ENCODE measurements at regions not wholly inside any gene's neighbourhood (a gene's known extent, or its start where the extent isn't known, plus 50 kb on each side); places are given as distances from the start of the nearest gene placed in this dataset.

DNA sequence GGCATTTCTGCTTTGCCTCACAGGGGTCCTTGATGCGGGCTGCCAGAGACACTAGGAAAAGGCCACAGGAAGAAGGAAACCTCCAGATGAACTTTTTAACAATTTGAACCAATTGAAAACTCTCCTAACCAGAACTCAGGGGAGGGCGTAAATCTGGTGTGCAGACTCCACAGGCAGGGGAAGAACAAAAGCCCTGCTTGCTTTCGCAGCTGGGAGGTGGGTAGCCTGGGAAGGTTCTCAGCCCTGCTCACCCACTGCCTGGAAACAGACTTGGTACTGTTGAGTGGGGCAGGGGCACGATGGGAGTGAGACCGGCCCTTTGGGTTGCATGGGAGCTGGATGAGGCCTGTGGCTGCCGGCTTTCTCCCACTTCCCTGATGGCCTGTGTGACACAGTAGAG, 237.8 kb upstream of the TLE4 start:
- DNase-seq (ENCODE audit: low read depth, low spot score) = no peak
- no peaks in the 10 kb centered on the region for H3K27me3 ChIP-seq (ENCODE audit: control insufficient read depth, insufficient read depth, low read length)
- CTCF ChIA-PET = no interaction called here
- TF ChIP-seq, protein P1, sequence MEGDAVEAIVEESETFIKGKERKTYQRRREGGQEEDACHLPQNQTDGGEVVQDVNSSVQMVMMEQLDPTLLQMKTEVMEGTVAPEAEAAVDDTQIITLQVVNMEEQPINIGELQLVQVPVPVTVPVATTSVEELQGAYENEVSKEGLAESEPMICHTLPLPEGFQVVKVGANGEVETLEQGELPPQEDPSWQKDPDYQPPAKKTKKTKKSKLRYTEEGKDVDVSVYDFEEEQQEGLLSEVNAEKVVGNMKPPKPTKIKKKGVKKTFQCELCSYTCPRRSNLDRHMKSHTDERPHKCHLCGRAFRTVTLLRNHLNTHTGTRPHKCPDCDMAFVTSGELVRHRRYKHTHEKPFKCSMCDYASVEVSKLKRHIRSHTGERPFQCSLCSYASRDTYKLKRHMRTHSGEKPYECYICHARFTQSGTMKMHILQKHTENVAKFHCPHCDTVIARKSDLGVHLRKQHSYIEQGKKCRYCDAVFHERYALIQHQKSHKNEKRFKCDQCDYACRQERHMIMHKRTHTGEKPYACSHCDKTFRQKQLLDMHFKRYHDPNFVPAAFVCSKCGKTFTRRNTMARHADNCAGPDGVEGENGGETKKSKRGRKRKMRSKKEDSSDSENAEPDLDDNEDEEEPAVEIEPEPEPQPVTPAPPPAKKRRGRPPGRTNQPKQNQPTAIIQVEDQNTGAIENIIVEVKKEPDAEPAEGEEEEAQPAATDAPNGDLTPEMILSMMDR (IDR thresholded peaks at IDR 0.05; ENCODE audit: low read depth, low read length) = no peak
- H3K4me3 ChIP-seq (ENCODE audit: low read depth, low read length) = no peak overlapping the region
- peaks cover 16% of the 10 kb centered on the region for H3K9me3 ChIP-seq (ENCODE audit: control insufficient read depth, insufficient read depth, low read length)
- no peak overlapping the region for H3K27ac ChIP-seq (ENCODE audit: low read depth, low read length)
- POLR2A ChIA-PET = interaction anchor here (0.6 kb wide), 1 partner anchor 27 kb away, joined by 3 read pairs; no protein-coding TSS in a partner anchor

DNA sequence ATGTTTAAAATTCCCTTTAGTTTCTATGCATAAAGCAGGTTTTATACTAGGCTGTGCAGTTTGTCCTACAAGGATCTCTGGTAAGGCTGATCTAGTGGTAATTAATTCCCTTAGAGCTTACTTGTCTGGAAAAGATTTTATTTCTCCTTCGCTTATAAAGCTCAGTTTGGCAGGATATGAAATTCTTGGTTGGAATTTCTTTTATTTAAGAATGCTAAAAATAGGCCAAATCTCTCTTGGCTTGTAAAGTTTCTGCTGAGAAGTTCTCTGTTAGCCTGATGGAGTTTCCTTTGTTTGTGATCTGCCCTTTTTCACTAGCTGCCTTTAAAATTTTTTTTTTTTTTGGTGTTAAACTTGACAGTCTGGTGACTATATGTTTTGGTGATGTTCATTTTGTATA, 237.1 kb upstream of the TLE4 start:
- H3K4me3 ChIP-seq (ENCODE audit: low read depth, low read length) = no peak overlapping the region
- TF ChIP-seq, protein P1 (IDR thresholded peaks at IDR 0.05; ENCODE audit: low read depth, low read length) = no peak
- CTCF ChIA-PET = no interaction called here
- POLR2A ChIA-PET = interaction anchor here (0.6 kb wide), 1 partner anchor 28 kb away, joined by 3 read pairs; no protein-coding TSS in a partner anchor
- no peak overlapping the region for H3K27ac ChIP-seq (ENCODE audit: low read depth, low read length)
- DNase-seq (ENCODE audit: low read depth, low spot score) = no peak
- no peaks in the 10 kb centered on the region for H3K27me3 ChIP-seq (ENCODE audit: control insufficient read depth, insufficient read depth, low read length)
- peaks cover 16% of the 10 kb centered on the region for H3K9me3 ChIP-seq (ENCODE audit: control insufficient read depth, insufficient read depth, low read length)

DNA sequence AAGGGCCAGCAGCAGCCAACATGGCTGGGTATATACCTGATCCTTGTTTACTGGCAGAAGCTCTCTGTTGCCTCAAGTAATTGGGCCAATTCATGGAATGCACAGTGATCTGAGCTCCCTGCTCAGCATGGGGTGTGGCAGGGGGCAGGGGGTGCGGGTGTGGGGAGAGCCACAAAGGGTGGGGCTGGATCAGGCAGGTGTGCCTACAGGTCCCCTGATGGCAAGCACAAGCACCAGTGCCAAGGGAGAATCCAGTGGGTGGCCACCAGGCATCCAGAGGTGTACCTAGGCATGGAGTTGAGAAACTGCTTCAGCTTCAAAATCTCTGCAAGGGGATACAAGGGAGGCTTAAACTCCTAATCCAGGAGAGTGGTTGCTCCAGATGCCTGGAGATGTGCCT, 235.8 kb upstream of the TLE4 start:
- no peak overlapping the region for H3K4me3 ChIP-seq (ENCODE audit: low read depth, low read length)
- TF ChIP-seq, protein P1 (IDR thresholded peaks at IDR 0.05; ENCODE audit: low read depth, low read length) = no peak
- H3K27me3 ChIP-seq (ENCODE audit: control insufficient read depth, insufficient read depth, low read length) = no peaks in the 10 kb centered on the region
- DNase-seq (ENCODE audit: low read depth, low spot score) = no peak
- ChIA-PET POLR2A (interaction anchor here (0.7 kb wide), 1 partner anchor 465 kb away, joined by 4 read pairs; no protein-coding TSS in a partner anchor), CTCF (no interaction called here)
- peaks cover 16% of the 10 kb centered on the region for H3K9me3 ChIP-seq (ENCODE audit: control insufficient read depth, insufficient read depth, low read length)
- H3K27ac ChIP-seq (ENCODE audit: low read depth, low read length) = no peak overlapping the region

DNA sequence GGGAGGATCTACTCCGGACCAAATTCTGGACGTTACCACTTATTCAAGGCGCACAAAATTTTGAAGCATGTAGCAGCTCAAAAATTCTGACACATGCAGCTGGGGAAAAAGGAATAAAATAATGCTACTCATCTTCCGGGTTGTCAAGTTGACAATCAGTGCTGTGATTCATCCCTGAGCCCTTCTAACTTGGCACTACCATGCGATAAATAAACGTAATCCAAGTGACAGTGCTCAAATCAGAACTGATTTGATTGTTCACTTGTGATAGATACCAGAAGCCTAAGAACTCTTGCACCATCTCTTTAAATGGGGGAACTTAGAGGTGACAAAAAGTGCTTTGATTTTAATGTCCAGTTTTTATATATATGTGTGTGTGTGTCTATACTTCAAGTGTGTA, 230.2 kb upstream of the TLE4 start:
- Histone ChIP-seq H3K4me3 (ENCODE audit: low read depth, low read length) (no peak overlapping the region), H3K27ac (ENCODE audit: low read depth, low read length) (no peak overlapping the region), H3K27me3 (ENCODE audit: control insufficient read depth, insufficient read depth, low read length) (no peaks in the 10 kb centered on the region), H3K9me3 (ENCODE audit: control insufficient read depth, insufficient read depth, low read length) (peaks cover 7% of the 10 kb centered on the region; the same call in 1 of the 2 replicates)
- ChIA-PET CTCF (no interaction called here), POLR2A (no interaction called here)
- no peak for DNase-seq (ENCODE audit: low read depth, low spot score)
- TF ChIP-seq, protein P1 (IDR thresholded peaks at IDR 0.05; ENCODE audit: low read depth, low read length) = no peak

DNA sequence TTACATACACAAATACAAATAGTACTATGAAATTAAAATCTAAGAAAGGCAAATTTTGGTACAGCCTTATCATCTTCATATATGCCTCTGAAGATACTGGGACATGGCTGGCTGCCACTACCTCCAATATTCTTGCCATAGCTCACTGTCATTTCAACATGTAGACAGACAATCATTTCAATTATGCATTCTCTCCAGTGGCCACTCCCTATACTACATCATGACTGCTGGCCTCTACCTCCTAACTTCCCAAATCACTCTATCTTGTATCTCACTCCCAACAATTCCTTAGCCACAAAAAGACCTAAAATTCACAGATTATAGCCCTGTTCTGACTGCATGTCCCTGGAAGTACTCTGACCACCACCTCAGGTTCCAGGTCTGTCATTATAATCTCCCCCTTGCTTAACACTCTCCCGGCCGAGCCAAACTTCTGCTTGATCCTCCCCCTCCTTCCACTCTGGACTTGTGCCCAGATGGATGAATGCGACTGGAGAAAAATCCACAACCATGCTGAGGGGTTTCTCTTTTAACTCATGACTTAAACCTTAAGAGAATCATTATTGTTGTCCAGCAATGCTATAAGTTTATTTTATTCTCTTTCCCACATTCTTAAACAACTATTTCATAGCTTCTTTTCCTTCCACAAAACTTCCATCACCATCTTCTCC, 225.3 kb upstream of the TLE4 start:
- Histone ChIP-seq H3K27me3 (ENCODE audit: control insufficient read depth, insufficient read depth, low read length) (no peaks in the 10 kb centered on the region), H3K4me3 (ENCODE audit: low read depth, low read length) (no peak overlapping the region), H3K9me3 (ENCODE audit: control insufficient read depth, insufficient read depth, low read length) (no peaks in the 10 kb centered on the region), H3K27ac (ENCODE audit: low read depth, low read length) (no peak overlapping the region)
- CTCF ChIA-PET = no interaction called here
- TF ChIP-seq, protein P1 (IDR thresholded peaks at IDR 0.05; ENCODE audit: low read depth, low read length) = no peak
- POLR2A ChIA-PET = no interaction called here
- DNase-seq (ENCODE audit: low read depth, low spot score) = no peak
